ENCODE measurements at regions not wholly inside any gene's neighbourhood (a gene's known extent, or its start where the extent isn't known, plus 50 kb on each side); places are given as distances from the start of the nearest gene placed in this dataset.

DNA sequence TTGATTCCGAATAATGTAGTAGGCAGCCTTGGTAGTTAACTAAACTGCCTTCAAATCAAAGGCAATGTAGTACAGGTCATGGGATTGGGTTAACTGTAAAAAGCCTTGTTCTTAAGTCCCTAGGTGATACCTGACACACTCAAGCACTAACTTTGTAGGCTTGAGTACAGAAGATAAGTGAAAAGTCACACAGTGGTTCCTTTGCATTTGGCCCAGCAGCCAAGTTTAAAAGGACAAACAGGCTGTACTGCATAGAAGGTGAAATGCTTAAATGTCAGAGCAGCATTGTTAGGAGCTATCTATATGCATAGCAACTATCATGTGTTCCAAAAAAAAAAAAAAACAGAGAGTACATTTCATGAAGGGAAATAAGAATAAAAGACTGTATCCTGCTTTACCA lies 178.4 kb downstream of the ATOH1 start:
- TF ChIP-seq POLR2A (IDR thresholded peaks at IDR 0.05; ENCODE audit: extremely low read depth, insufficient read length) = no peak
- TF ChIP-seq, protein P1, sequence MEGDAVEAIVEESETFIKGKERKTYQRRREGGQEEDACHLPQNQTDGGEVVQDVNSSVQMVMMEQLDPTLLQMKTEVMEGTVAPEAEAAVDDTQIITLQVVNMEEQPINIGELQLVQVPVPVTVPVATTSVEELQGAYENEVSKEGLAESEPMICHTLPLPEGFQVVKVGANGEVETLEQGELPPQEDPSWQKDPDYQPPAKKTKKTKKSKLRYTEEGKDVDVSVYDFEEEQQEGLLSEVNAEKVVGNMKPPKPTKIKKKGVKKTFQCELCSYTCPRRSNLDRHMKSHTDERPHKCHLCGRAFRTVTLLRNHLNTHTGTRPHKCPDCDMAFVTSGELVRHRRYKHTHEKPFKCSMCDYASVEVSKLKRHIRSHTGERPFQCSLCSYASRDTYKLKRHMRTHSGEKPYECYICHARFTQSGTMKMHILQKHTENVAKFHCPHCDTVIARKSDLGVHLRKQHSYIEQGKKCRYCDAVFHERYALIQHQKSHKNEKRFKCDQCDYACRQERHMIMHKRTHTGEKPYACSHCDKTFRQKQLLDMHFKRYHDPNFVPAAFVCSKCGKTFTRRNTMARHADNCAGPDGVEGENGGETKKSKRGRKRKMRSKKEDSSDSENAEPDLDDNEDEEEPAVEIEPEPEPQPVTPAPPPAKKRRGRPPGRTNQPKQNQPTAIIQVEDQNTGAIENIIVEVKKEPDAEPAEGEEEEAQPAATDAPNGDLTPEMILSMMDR (IDR thresholded peaks at IDR 0.05; ENCODE audit: low read depth, low read length) = no peak
- TF ChIP-seq, protein P2, sequence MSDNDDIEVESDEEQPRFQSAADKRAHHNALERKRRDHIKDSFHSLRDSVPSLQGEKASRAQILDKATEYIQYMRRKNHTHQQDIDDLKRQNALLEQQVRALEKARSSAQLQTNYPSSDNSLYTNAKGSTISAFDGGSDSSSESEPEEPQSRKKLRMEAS (IDR thresholded peaks at IDR 0.05; ENCODE audit: low read depth, low read length) = no peak

Data from NB4 (cell line).